GM12873 (cell line): ENCODE measurements at regions not wholly inside any gene's neighbourhood (a gene's known extent, or its start where the extent isn't known, plus 50 kb on each side); places are given as distances from the start of the nearest gene placed in this dataset.

Source experiments
- CTCF ChIP-seq: IDR thresholded peaks from 2 replicates; pipeline ENCODE4 v1.5.1; 2012; ENCODE audit warnings: low read depth, mild to moderate bottlenecking, moderate library complexity, low read length, control low read depth; ENCODE audit not compliant: insufficient read depth; ENCODE audit errors: missing control alignments

GRCh38 chr21:22490049-22490448 is 1491.8 kb downstream of the NCAM2 start:
- no peak for TF ChIP-seq CTCF

- no peak for TF ChIP-seq CTCF
Observed at GRCh38 chr21:22516230-22516629, 1518.0 kb downstream of the NCAM2 start.

- no peak for TF ChIP-seq CTCF
Observed at GRCh38 chr21:22535630-22536029, 1537.4 kb downstream of the NCAM2 start.

GRCh38 chr21:22536509-22536908 is 1538.3 kb downstream of the NCAM2 start:
- no peak for TF ChIP-seq CTCF

- TF ChIP-seq CTCF: no peak
Observed at GRCh38 chr21:22544747-22545146, 1546.5 kb downstream of the NCAM2 start.

GRCh38 chr21:22552390-22552789 is 1554.2 kb downstream of the NCAM2 start:
- TF ChIP-seq CTCF: no peak

- TF ChIP-seq CTCF: no peak
Observed at GRCh38 chr21:22554690-22555316, 1556.6 kb downstream of the NCAM2 start.
